Amygdala (tissue), 56 donors: ENCODE measurements at regions not wholly inside any gene's neighbourhood (a gene's known extent, or its start where the extent isn't known, plus 50 kb on each side); places are given as distances from the start of the nearest gene placed in this dataset.

Experiments used
- DNase-seq, 56 donors: peaks; one replicate each; lab custom pipeline; 2025; lab: John Stamatoyannopoulos, UW

- no peak for DNase-seq
Measured at GRCh38 chr9:134271338-134272301, 54.6 kb upstream of the RXRA start.

DNA sequence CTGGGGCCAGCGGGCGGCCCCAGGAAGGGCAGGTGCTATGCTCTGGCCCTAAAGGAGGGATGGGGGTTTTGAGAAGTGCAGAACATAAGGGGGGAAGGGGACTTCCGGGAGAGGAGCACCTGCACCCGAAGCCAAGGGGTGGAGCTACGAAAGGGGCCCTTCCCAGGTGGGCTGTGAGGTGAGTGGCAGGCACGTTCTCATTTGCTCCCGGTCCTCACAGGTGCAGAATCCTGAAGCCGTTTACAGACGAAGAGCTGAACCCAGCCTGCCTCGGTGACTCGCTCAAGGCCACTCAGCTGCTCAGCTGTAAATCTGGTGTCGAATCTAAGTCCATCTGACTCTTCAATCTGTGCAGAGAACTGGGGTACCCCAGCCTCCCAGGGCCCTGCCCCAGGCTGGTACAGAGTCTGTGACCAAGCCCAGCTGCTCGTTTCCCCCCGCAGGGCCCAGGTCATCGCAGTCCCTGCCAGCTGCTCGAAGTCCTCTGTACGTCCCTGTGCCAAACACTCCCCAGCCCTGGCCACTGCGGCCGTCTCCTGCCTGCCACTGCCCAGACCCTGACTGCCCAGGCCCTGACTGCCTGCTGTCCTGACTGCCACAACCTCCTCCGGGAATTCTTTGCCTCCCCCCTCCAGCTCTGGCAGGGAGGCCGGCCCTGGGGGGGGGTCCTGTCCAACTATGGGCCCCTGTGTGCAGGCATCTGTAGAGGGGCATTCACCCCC lies 53.8 kb upstream of the RXRA start:
- DNase-seq, result no peak

GRCh38 chr9:134273647-134274046 lies 52.6 kb upstream of the RXRA start:
- no peak for DNase-seq

DNA sequence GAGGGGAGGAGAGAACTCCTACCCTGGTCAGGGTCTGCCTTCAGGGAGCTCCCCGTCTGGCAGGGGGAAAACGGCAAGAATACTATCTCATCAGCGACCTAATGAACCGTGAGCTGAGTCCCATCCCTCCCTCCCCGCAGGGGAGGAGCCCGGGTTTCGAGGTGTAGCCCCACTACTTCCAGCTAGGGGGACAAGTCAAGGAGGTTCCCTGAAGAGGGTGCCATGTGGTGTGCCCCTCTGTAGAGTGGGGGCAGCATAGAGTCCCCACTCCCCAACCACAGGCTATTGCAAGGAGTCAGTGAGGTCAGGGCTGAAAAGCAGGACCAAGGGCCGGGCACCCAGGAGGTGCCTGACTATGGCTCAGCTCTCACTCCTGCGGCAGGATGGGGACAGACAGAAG lies 50.9 kb upstream of the RXRA start:
- no peak for DNase-seq

- no peak for DNase-seq
Measured at GRCh38 chr9:134276453-134277245, 49.6 kb upstream of the RXRA start.
